PC-9 (cell line): ENCODE measurements at regions not wholly inside any gene's neighbourhood (a gene's known extent, or its start where the extent isn't known, plus 50 kb on each side); places are given as distances from the start of the nearest gene placed in this dataset.

Source experiments
- EZH2 ChIP-seq: fragments of 200-600 bp; sonication (generic); IDR thresholded peaks from 2 replicates; pipeline ENCODE4 v1.8.0; 2017; ENCODE audit warnings: antibody characterized with exemption, low read depth
- TF ChIP-seq, protein P1 (sequence below): fragments of 200-600 bp; sonication (generic); conservative IDR thresholded peaks from 2 replicates; pipeline ENCODE4 v1.6.1; 2017; ENCODE audit warnings: mixed run types, antibody characterized with exemption, mild to moderate bottlenecking, moderate library complexity

DNA sequence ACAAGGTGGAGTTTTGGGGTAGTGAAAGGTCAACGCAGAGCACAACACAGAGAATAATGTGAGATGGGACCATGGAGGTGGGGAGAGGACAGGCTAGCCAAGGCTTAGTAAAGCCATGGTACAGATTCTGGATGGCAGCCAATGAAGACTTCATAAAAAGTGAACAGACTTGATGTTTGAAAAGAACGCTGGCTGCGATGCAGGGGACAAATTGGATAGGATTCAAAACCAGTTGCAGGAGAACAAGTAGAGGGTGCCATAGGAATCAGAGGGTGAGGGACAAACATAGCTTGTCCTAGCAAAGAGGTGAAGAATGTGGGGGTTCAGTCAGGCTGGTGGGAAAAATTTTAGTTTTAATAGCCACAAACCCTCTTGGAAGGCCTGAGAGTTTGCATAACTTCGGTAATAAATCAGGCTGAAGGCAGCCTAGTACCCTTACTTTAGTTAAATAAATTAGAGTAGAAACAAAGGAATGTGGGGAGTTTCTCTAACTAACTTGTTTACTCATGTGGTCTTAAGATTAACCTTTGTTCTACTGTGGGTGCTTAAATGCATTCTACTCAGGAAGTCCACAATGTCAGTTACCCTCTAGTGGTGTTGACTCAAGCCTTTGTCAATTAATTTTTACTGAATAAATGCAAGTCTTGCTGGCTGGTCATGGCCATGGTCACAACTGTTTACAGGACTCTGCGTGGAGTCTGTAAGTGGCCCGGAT, 216.4 kb downstream of the C6orf118 start:
- TF ChIP-seq, protein P1, sequence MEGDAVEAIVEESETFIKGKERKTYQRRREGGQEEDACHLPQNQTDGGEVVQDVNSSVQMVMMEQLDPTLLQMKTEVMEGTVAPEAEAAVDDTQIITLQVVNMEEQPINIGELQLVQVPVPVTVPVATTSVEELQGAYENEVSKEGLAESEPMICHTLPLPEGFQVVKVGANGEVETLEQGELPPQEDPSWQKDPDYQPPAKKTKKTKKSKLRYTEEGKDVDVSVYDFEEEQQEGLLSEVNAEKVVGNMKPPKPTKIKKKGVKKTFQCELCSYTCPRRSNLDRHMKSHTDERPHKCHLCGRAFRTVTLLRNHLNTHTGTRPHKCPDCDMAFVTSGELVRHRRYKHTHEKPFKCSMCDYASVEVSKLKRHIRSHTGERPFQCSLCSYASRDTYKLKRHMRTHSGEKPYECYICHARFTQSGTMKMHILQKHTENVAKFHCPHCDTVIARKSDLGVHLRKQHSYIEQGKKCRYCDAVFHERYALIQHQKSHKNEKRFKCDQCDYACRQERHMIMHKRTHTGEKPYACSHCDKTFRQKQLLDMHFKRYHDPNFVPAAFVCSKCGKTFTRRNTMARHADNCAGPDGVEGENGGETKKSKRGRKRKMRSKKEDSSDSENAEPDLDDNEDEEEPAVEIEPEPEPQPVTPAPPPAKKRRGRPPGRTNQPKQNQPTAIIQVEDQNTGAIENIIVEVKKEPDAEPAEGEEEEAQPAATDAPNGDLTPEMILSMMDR, result no peak
- no peak for TF ChIP-seq EZH2
